Caki2 (cell line): ENCODE measurements at regions not wholly inside any gene's neighbourhood (a gene's known extent, or its start where the extent isn't known, plus 50 kb on each side); places are given as distances from the start of the nearest gene placed in this dataset.
"Not testable (repeated sequence)": the region's sequence is repeated elsewhere in the genome, so short reads cannot be mapped to it uniquely, and the experiment has no call there.

Experiments used
- DNase-seq: peaks from one replicate; pipeline ENCODE4 v3.0.0-alpha.2; 2015; ENCODE audit warnings: low read depth
- in situ Hi-C: cut with HindIII; loops from 2 replicates; pipeline ENCODE4 v1.10.0; 2016; ENCODE audit warnings: low sequenced_read_pairs, low pct_unique_long_range_greater_than_20kb, mixed read lengths

- no peak for DNase-seq
- in situ Hi-C loops = no loop called here
These were observed 199.2 kb upstream of the DTNA start for GRCh38 chr18:34510926-34511325.

- DNase-seq = no peak
- in situ Hi-C loops = no loop called here
These were observed 198.7 kb upstream of the DTNA start for GRCh38 chr18:34511435-34511834.

- in situ Hi-C loops = no loop called here
- no peak for DNase-seq
These were observed 198.2 kb upstream of the DTNA start for GRCh38 chr18:34511879-34512278.

GRCh38 chr18:34514238-34514637 lies 195.9 kb upstream of the DTNA start:
- in situ Hi-C loops = no loop called here
- no peak for DNase-seq

- in situ Hi-C loops = no loop called here
- DNase-seq = no peak
These were observed 195.1 kb upstream of the DTNA start for GRCh38 chr18:34514957-34515356.

GRCh38 chr18:34516355-34516754 lies 193.7 kb upstream of the DTNA start:
- DNase-seq, in situ Hi-C loops: not testable (repeated sequence)

GRCh38 chr18:34516996-34517395 lies 193.1 kb upstream of the DTNA start:
- in situ Hi-C loops, DNase-seq: not testable (repeated sequence)

- in situ Hi-C loops = no loop called here
- no peak for DNase-seq
These were observed 189.1 kb upstream of the DTNA start for GRCh38 chr18:34521040-34521439.

GRCh38 chr18:34522603-34523002 lies 187.5 kb upstream of the DTNA start:
- in situ Hi-C loops = no loop called here
- DNase-seq = no peak

GRCh38 chr18:34525244-34525643 lies 184.9 kb upstream of the DTNA start:
- no peak for DNase-seq
- in situ Hi-C loops = no loop called here

- in situ Hi-C loops = no loop called here
- DNase-seq = no peak
These were observed 181.9 kb upstream of the DTNA start for GRCh38 chr18:34528177-34528576.

- DNase-seq = no peak
- in situ Hi-C loops = no loop called here
These were observed 180.5 kb upstream of the DTNA start for GRCh38 chr18:34529358-34530335.

- in situ Hi-C loops = no loop called here
- DNase-seq = no peak
These were observed 179.0 kb upstream of the DTNA start for GRCh38 chr18:34531110-34531509.

- DNase-seq, in situ Hi-C loops: not testable (repeated sequence)
These were observed 175.5 kb upstream of the DTNA start for GRCh38 chr18:34534642-34535041.

- in situ Hi-C loops = no loop called here
- no peak for DNase-seq
These were observed 169.2 kb upstream of the DTNA start for GRCh38 chr18:34540897-34541296.

- in situ Hi-C loops = no loop called here
- no peak for DNase-seq
These were observed 167.5 kb upstream of the DTNA start for GRCh38 chr18:34542625-34543024.

- in situ Hi-C loops = no loop called here
These were observed 166.7 kb upstream of the DTNA start for GRCh38 chr18:34543356-34543755.

GRCh38 chr18:34543945-34544344 lies 166.2 kb upstream of the DTNA start:
- in situ Hi-C loops = no loop called here
- DNase-seq = no peak

More at GRCh38 chr18:34543356-34543755, 166.7 kb upstream of the DTNA start:
- no peak for DNase-seq

GRCh38 chr18:34544930-34545329 lies 165.2 kb upstream of the DTNA start:
- DNase-seq = no peak
- in situ Hi-C loops = no loop called here
